ENCODE measurements at regions not wholly inside any gene's neighbourhood (a gene's known extent, or its start where the extent isn't known, plus 50 kb on each side); places are given as distances from the start of the nearest gene placed in this dataset.
"Not testable (repeated sequence)": the region's sequence is repeated elsewhere in the genome, so short reads cannot be mapped to it uniquely, and the experiment has no call there.

DNA sequence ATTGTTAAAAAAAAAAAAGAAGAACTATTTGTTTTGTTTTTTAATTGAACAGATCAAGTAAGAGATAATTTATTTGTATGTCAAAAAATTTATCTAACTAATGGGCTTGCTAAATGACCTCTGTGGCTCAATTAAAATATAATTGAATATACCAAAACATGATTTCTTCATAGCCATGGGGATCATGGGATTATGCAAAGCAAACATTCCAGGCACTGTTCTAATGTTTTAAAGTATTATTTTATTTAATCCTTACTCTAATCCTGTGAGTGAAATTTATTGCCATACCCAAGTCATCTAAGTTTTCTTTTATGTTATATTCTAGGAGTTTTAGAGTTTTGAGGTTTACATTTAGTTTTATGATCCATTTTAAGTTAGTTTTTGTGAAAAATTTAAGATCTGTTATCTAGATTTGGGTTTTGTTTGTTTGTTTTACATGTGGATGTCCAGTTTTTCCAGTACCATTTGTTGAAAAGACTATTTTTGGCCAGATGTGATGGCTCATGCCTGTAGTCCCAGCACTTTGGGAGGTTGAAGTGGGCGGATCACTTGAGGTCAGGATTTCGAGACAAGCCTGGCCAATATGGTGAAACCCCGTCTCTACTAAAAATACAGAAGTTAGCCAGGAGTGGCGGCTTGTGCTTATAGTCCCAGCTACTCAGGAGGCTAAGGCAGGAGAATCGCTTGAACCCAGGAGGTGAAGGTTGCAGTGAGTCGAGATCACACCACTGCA, 52.3 kb upstream of the CNOT10 start:
- no peak for DNase-seq

DNA sequence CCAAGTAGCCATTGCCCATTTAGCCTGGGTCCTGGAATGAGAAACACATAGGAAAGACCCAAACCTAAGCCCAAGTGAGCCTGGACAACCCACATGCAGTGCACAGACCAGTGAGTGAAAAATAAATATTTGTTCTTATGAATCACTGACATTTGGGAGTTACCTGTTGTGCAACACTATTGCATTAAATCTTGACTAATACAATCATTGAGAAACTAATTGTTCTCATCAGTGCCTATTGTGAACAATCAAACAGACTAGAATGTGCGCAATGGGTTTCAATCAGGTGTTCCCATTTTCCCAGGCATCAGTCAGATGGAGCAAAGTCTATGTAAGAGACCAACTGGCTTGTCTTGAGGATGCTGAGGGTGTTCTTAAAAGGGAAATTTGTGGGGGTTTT, 54.7 kb upstream of the CNOT10 start:
- no peak for DNase-seq

DNA sequence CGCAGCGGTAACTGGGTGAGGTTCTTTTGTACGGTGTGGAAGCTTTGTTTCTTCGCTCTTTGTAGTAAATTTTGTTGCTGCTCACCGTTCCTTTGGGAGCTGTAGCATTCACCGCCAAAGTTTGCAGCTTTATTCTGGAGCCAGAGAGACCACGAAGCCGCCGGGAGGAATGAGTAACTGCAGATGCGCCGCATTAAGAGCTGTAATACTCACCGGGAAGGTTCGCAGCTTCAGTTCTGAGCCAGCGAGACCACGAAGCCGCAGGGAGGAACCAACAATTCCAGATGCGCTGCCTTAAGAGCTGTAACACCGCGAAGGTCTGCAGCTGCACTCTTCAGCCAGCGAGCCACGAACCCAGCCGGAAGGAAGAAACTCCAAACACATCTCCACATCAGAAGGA, 56.0 kb upstream of the DYNC1LI1 start:
- DNase-seq = no peak

DNA sequence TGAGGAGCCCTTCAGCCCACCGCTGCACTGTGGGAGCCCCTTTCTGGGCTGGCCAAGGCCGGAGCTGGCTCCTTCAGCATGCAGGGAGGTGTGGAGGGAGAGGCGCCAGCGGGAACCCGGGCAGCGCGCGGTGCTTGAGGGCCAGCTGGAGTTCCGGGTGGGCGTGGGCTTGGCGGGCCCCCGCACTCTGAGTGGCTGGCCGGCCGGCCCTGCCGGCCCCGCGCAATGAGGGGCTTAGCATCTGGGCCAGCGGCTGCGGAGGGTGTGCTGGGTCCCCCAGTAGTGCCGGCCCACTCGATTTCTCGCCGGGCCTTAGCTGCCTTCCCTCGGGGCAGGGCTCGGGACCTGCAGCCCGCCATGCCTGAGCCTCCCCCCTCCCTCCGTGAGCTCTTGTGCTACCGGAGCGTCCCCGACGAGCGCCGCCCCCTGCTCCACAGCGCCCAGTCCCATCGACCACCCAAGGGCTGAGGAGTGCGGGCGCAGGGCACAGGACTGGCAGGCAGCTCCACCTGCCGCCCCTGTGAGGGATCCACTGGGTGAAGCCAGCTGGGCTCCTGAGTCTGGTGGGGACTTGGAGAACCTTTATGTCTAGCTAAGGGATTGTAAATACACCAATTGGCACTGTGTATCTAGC, 55.0 kb upstream of the DYNC1LI1 start:
- DNase-seq = not testable (repeated sequence)

DNA sequence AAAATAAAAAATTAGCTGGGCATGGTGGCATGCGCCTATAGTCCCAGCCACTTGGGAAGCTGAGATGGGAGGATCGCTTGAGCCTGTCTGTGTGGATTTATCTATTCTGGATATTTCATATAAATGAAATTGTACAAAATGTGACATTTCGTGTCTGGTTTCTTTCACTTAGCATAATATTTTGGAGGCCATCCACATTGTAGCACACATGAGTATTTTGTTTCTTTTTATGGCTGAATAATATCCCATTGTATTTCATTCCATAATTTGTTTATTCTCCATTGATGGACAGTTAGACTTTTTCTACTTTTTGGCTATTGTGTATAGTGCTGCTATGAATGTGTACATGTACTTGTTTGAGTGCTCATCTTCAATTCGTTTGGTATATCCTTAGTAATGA, 52.9 kb upstream of the DYNC1LI1 start:
- no peak for DNase-seq

DNA sequence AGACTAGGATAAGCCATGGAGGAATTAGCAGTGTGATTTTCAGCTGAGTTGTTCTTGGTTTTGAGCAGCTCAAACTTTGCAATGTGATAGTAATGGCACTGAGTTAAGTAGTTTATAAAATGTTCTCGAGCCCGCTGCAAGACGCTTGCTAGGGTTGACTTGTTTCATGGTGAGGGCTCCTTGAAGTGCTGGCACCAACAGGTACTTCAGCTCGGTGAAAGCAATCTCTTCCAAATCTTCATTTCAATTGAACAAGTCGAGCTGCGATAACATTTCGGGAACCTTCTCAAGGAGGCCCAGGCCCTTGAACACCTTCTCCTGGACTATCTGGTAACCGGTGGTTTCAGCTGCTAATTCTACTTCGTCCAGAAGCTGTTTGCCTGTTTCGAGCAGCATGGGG, 50.8 kb upstream of the DYNC1LI1 start:
- DNase-seq = no peak

DNA sequence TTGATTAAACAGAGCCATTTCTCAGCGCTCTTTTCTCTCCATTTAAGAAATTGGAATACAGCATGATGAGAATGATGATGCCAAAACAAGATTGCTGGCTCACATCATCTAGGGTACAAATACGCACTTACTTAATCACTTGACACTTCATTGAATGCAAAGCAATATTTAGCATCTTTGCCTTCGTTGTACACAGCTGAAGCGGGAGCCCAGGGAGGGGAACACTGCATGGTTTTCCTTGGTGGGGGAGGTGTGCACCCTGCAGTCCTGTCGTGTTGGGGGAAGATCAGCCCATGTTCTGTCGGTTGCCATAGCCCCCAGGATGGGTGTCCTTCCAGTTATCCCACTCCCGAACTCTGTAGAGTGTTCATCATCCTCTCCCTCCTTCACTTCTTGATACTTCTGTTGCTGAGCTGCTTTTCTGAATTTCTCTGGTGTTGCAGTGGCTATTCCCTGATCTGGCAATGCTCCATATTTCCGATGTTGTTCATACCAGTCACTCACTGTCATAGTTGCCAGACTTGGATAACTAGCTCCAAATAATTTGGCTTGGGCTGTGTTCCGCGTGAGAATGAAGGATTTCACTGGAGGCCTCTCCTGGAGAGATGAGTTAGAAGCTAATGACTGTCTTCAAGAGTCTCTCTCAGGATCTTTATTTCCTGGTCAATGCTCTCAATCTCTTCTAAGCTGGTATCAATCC, 50.1 kb upstream of the DYNC1LI1 start:
- DNase-seq = peak in 1 of 56 donors; percentile 0

All from amygdala (tissue), 56 donors.